ENCODE measurements at regions not wholly inside any gene's neighbourhood (a gene's known extent, or its start where the extent isn't known, plus 50 kb on each side); places are given as distances from the start of the nearest gene placed in this dataset.

GRCh38 chr3:27986234-27986879 is 255.1 kb upstream of the CMC1 start:
- Histone ChIP-seq H3K79me1 (replicated peaks; ENCODE audit: low read length, poor library complexity, severe bottlenecking) (no peaks in the 10 kb centered on the region), H2AK5ac (ENCODE audit: low read length, severe bottlenecking) (no peak overlapping the region), H2BK120ac (ENCODE audit: low read depth, low read length) (no peak overlapping the region), H3K14ac (ENCODE audit: low read length in 2 of 2) (no peak overlapping the region), H2BK12ac (ENCODE audit: low read length in 2 of 2) (no peak overlapping the region), H3K4ac (ENCODE audit: low read depth in 1 of 2, low read length in 2 of 2) (no peak overlapping the region), H2BK5ac (ENCODE audit: low read depth, low read length, poor library complexity, severe bottlenecking) (no peak overlapping the region), H4K91ac (ENCODE audit: low read length) (no peak overlapping the region), H3K4me3 (ENCODE audit: insufficient read depth in 1 of 2, low read depth in 1 of 2, low read length in 2 of 2) (no peak overlapping the region), H3K18ac (ENCODE audit: low read depth in 1 of 2, low read length in 2 of 2) (no peak overlapping the region), H2AFZ (ENCODE audit: low read depth, low read length) (no peak overlapping the region), H3K27me3 (ENCODE audit: control insufficient read depth in 1 of 2, insufficient read depth in 1 of 2, low read length in 2 of 2) (no peaks in the 10 kb centered on the region), H3K4me1 (ENCODE audit: control insufficient read depth, insufficient read depth, low read depth, low read length) (no peaks in the 10 kb centered on the region), H3K9ac (ENCODE audit: low read length) (no peak overlapping the region), H3K27ac (ENCODE audit: low read length, poor library complexity, severe bottlenecking) (no peak overlapping the region), H3K4me2 (ENCODE audit: low read length, poor library complexity, severe bottlenecking) (no peak overlapping the region), H4K8ac (ENCODE audit: low read length) (no peak overlapping the region), H2BK15ac (ENCODE audit: low read depth, poor library complexity, severe bottlenecking) (no peak overlapping the region), H3K23ac (ENCODE audit: low read length in 2 of 2) (no peak overlapping the region), H3K9me3 (ENCODE audit: control insufficient read depth, low read length) (no peaks in the 10 kb centered on the region), H3K36me3 (ENCODE audit: control insufficient read depth in 1 of 2, insufficient read depth in 2 of 2, low read depth in 1 of 2, low read length in 2 of 2) (no peaks in the 10 kb centered on the region)
- no peak for DNase-seq
- 63% methylated on average over 6 of the region's 6 CpGs for WGBS

GRCh38 chr3:27990324-27990723 is 251.1 kb upstream of the CMC1 start:
- no peak overlapping the region for H3K4ac ChIP-seq (ENCODE audit: low read depth in 1 of 2, low read length in 2 of 2)
- H3K4me2 ChIP-seq (ENCODE audit: low read length, poor library complexity, severe bottlenecking) = no peak overlapping the region
- H3K9ac ChIP-seq (ENCODE audit: low read length) = no peak overlapping the region
- no peaks in the 10 kb centered on the region for H3K36me3 ChIP-seq (ENCODE audit: control insufficient read depth in 1 of 2, insufficient read depth in 2 of 2, low read depth in 1 of 2, low read length in 2 of 2)
- no peak overlapping the region for H3K23ac ChIP-seq (ENCODE audit: low read length in 2 of 2)
- H2BK5ac ChIP-seq (ENCODE audit: low read depth, low read length, poor library complexity, severe bottlenecking) = no peak overlapping the region
- no peak overlapping the region for H2BK15ac ChIP-seq (ENCODE audit: low read depth, poor library complexity, severe bottlenecking)
- H3K79me1 ChIP-seq (replicated peaks; ENCODE audit: low read length, poor library complexity, severe bottlenecking) = no peaks in the 10 kb centered on the region
- no peaks in the 10 kb centered on the region for H3K4me1 ChIP-seq (ENCODE audit: control insufficient read depth, insufficient read depth, low read depth, low read length)
- no peak for DNase-seq
- H3K27ac ChIP-seq (ENCODE audit: low read length, poor library complexity, severe bottlenecking) = no peak overlapping the region
- H3K9me3 ChIP-seq (ENCODE audit: control insufficient read depth, low read length) = no peaks in the 10 kb centered on the region
- no peak overlapping the region for H3K4me3 ChIP-seq (ENCODE audit: insufficient read depth in 1 of 2, low read depth in 1 of 2, low read length in 2 of 2)
- no peak overlapping the region for H3K14ac ChIP-seq (ENCODE audit: low read length in 2 of 2)
- H2BK12ac ChIP-seq (ENCODE audit: low read length in 2 of 2) = no peak overlapping the region
- no peaks in the 10 kb centered on the region for H3K27me3 ChIP-seq (ENCODE audit: control insufficient read depth in 1 of 2, insufficient read depth in 1 of 2, low read length in 2 of 2)
- H4K8ac ChIP-seq (ENCODE audit: low read length) = no peak overlapping the region
- no peak overlapping the region for H2BK120ac ChIP-seq (ENCODE audit: low read depth, low read length)
- H2AK5ac ChIP-seq (ENCODE audit: low read length, severe bottlenecking) = no peak overlapping the region
- H2AFZ ChIP-seq (ENCODE audit: low read depth, low read length) = no peak overlapping the region
- H4K91ac ChIP-seq (ENCODE audit: low read length) = no peak overlapping the region
- H3K18ac ChIP-seq (ENCODE audit: low read depth in 1 of 2, low read length in 2 of 2) = no peak overlapping the region

DNA sequence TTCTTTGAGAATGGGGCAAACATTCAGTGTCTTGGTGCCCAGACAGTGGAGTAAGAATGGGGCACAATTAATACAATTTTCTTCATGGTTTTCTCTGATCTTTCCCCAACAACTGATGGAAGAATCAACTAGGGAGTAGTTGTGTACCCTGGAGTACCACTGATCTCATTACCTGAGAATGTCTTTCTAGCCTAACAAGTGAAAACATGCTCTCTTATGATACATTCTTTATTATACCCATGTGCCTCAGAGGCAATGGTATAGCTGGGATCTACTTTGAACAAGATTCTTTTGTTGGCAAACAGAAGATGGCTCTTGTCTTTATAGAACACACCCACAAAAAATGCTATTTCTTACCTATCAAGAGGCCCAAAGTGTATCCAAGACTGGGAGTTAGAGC is 250.6 kb upstream of the CMC1 start:
- Histone ChIP-seq H3K9ac (ENCODE audit: low read length) (no peak overlapping the region), H2BK5ac (ENCODE audit: low read depth, low read length, poor library complexity, severe bottlenecking) (no peak overlapping the region), H3K79me1 (replicated peaks; ENCODE audit: low read length, poor library complexity, severe bottlenecking) (no peaks in the 10 kb centered on the region), H2AFZ (ENCODE audit: low read depth, low read length) (no peak overlapping the region), H3K27me3 (ENCODE audit: control insufficient read depth in 1 of 2, insufficient read depth in 1 of 2, low read length in 2 of 2) (no peaks in the 10 kb centered on the region), H3K14ac (ENCODE audit: low read length in 2 of 2) (no peak overlapping the region), H4K8ac (ENCODE audit: low read length) (no peak overlapping the region), H2BK15ac (ENCODE audit: low read depth, poor library complexity, severe bottlenecking) (no peak overlapping the region), H3K9me3 (ENCODE audit: control insufficient read depth, low read length) (no peaks in the 10 kb centered on the region), H4K91ac (ENCODE audit: low read length) (no peak overlapping the region), H3K4ac (ENCODE audit: low read depth in 1 of 2, low read length in 2 of 2) (no peak overlapping the region), H2AK5ac (ENCODE audit: low read length, severe bottlenecking) (no peak overlapping the region), H2BK120ac (ENCODE audit: low read depth, low read length) (no peak overlapping the region), H3K18ac (ENCODE audit: low read depth in 1 of 2, low read length in 2 of 2) (no peak overlapping the region), H3K4me1 (ENCODE audit: control insufficient read depth, insufficient read depth, low read depth, low read length) (no peaks in the 10 kb centered on the region), H3K23ac (ENCODE audit: low read length in 2 of 2) (no peak overlapping the region), H3K4me3 (ENCODE audit: insufficient read depth in 1 of 2, low read depth in 1 of 2, low read length in 2 of 2) (no peak overlapping the region), H3K27ac (ENCODE audit: low read length, poor library complexity, severe bottlenecking) (no peak overlapping the region), H2BK12ac (ENCODE audit: low read length in 2 of 2) (no peak overlapping the region), H3K36me3 (ENCODE audit: control insufficient read depth in 1 of 2, insufficient read depth in 2 of 2, low read depth in 1 of 2, low read length in 2 of 2) (no peaks in the 10 kb centered on the region), H3K4me2 (ENCODE audit: low read length, poor library complexity, severe bottlenecking) (no peak overlapping the region)
- DNase-seq = no peak

DNA sequence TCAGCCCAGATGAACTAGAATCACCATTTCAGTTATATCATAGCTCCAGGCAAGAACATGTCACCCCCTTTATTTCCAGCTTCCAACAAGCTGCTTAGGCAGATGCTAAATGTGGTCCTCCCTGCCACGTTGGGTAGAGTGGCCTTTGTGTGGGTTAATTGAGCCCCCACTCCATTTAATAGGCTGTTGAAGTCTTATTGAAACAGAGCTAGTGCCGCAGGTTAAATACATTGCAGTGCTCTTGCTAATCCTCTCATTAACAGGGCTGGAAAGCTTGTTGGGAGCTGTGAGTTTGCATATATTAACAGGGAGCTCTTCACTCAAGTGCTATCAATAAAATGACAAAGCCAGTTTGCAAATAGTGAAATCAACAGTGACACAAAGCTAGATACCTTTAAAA is 248.4 kb upstream of the CMC1 start:
- no peak overlapping the region for H3K27ac ChIP-seq (ENCODE audit: low read length, poor library complexity, severe bottlenecking)
- H2BK15ac ChIP-seq (ENCODE audit: low read depth, poor library complexity, severe bottlenecking) = no peak overlapping the region

More for the DNA sequence above, 248.4 kb upstream of the CMC1 start:
- no peaks in the 10 kb centered on the region for H3K4me1 ChIP-seq (ENCODE audit: control insufficient read depth, insufficient read depth, low read depth, low read length)
- H3K14ac ChIP-seq (ENCODE audit: low read length in 2 of 2) = no peak overlapping the region
- H3K79me1 ChIP-seq (replicated peaks; ENCODE audit: low read length, poor library complexity, severe bottlenecking) = no peaks in the 10 kb centered on the region
- H3K9me3 ChIP-seq (ENCODE audit: control insufficient read depth, low read length) = no peaks in the 10 kb centered on the region
- 53% methylated on average over 2 of the region's 2 CpGs for WGBS
- H3K4me2 ChIP-seq (ENCODE audit: low read length, poor library complexity, severe bottlenecking) = no peak overlapping the region
- H3K27me3 ChIP-seq (ENCODE audit: control insufficient read depth in 1 of 2, insufficient read depth in 1 of 2, low read length in 2 of 2) = no peaks in the 10 kb centered on the region
- no peak for DNase-seq
- H2BK12ac ChIP-seq (ENCODE audit: low read length in 2 of 2) = no peak overlapping the region
- no peak overlapping the region for H3K4ac ChIP-seq (ENCODE audit: low read depth in 1 of 2, low read length in 2 of 2)
- no peak overlapping the region for H3K9ac ChIP-seq (ENCODE audit: low read length)
- H2AFZ ChIP-seq (ENCODE audit: low read depth, low read length) = no peak overlapping the region
- H4K8ac ChIP-seq (ENCODE audit: low read length) = no peak overlapping the region
- no peak overlapping the region for H3K18ac ChIP-seq (ENCODE audit: low read depth in 1 of 2, low read length in 2 of 2)
- no peak overlapping the region for H2BK120ac ChIP-seq (ENCODE audit: low read depth, low read length)
- no peak overlapping the region for H2AK5ac ChIP-seq (ENCODE audit: low read length, severe bottlenecking)
- no peak overlapping the region for H2BK5ac ChIP-seq (ENCODE audit: low read depth, low read length, poor library complexity, severe bottlenecking)
- no peak overlapping the region for H3K23ac ChIP-seq (ENCODE audit: low read length in 2 of 2)
- no peak overlapping the region for H3K4me3 ChIP-seq (ENCODE audit: insufficient read depth in 1 of 2, low read depth in 1 of 2, low read length in 2 of 2)
- H4K91ac ChIP-seq (ENCODE audit: low read length) = no peak overlapping the region
- no peaks in the 10 kb centered on the region for H3K36me3 ChIP-seq (ENCODE audit: control insufficient read depth in 1 of 2, insufficient read depth in 2 of 2, low read depth in 1 of 2, low read length in 2 of 2)
